ENCODE measurements at regions not wholly inside any gene's neighbourhood (a gene's known extent, or its start where the extent isn't known, plus 50 kb on each side); places are given as distances from the start of the nearest gene placed in this dataset.

DNA sequence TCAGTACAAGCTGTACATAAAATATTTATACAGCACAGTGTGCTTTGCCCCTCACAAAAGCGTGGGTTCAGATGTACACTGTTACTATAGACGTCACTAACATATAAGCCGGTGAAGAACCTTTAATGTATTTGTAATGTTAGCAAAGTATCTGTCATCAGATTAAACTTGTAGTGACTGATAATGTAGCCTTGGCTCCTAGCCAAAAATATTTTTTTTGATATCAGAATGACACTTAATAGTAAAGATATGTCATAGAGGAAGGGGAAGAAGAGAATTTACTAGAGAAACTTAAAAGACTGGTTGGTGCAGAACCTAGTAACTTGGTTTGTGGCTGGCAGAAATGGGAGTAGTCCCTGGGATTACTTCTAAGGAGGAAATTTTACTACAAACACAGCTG lies 258.7 kb upstream of the DMRT1 start:
- TF ChIP-seq POLR2A (IDR thresholded peaks at IDR 0.05) = no peak
- TF ChIP-seq, protein P1, sequence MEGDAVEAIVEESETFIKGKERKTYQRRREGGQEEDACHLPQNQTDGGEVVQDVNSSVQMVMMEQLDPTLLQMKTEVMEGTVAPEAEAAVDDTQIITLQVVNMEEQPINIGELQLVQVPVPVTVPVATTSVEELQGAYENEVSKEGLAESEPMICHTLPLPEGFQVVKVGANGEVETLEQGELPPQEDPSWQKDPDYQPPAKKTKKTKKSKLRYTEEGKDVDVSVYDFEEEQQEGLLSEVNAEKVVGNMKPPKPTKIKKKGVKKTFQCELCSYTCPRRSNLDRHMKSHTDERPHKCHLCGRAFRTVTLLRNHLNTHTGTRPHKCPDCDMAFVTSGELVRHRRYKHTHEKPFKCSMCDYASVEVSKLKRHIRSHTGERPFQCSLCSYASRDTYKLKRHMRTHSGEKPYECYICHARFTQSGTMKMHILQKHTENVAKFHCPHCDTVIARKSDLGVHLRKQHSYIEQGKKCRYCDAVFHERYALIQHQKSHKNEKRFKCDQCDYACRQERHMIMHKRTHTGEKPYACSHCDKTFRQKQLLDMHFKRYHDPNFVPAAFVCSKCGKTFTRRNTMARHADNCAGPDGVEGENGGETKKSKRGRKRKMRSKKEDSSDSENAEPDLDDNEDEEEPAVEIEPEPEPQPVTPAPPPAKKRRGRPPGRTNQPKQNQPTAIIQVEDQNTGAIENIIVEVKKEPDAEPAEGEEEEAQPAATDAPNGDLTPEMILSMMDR (IDR thresholded peaks at IDR 0.05) = no peak
- no peaks in the 10 kb centered on the region for H3K27me3 ChIP-seq
- H3K36me3 ChIP-seq = no peaks in the 10 kb centered on the region
- no peaks in the 10 kb centered on the region for H3K9me3 ChIP-seq
- no peak overlapping the region for H3K4me3 ChIP-seq
- no peaks in the 10 kb centered on the region for H3K4me1 ChIP-seq
- no peak for DNase-seq
- H3K27ac ChIP-seq = no peak overlapping the region
- intact Hi-C loops (cut with DNase I; ENCODE audit: low total_unique reads) = no loop called here

DNA sequence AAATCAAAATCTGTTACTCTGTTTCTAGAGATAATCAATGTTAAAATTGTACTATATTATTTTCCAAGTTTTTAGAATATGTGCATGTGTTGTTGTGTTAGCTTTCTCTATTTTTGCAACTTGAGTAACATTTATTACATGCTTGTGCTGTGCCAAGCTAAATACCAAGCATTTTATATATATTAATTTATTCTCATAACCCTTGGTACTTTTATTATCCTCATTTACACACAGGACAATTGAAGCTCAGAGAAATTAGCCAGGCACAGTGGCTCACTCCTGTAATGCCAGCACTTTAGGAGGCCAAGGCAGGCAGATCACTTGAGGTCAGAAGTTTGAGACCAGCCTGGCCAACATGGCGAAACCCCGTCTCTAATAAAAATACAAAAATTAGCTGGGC lies 254.0 kb upstream of the DMRT1 start:
- no peaks in the 10 kb centered on the region for H3K9me3 ChIP-seq
- no peak for TF ChIP-seq POLR2A (IDR thresholded peaks at IDR 0.05)
- TF ChIP-seq, protein P1 (IDR thresholded peaks at IDR 0.05) = no peak
- no peaks in the 10 kb centered on the region for H3K36me3 ChIP-seq
- no peaks in the 10 kb centered on the region for H3K27me3 ChIP-seq
- no peak overlapping the region for H3K27ac ChIP-seq
- intact Hi-C loops (cut with DNase I; ENCODE audit: low total_unique reads) = no loop called here
- peaks cover 4 to 12% of the 10 kb centered on the region in 2 donors for H3K4me1 ChIP-seq
- H3K4me3 ChIP-seq = no peak overlapping the region
- no peak for DNase-seq

DNA sequence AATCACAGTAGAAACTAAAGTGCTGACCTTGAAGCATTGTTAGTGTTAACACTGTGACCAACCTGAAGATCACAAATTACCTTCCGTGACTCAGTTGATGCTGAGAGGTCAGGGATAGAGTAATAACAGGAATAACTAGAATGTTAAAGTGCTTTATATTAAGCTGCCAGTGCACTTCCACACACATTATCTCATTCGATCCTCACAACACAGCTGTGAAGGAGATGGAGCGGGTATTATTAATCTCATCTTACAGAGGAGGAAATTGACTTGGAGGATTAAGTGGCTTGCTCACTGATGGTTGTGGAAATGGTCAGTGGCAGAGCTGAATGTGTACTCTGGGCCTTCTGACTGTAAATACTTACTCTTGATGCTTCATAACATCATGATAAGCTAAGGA lies 252.5 kb upstream of the DMRT1 start:
- intact Hi-C loops (cut with DNase I; ENCODE audit: low total_unique reads) = no loop called here
- no peaks in the 10 kb centered on the region for H3K9me3 ChIP-seq
- H3K4me3 ChIP-seq = no peak overlapping the region
- no peak for DNase-seq
- no peaks in the 10 kb centered on the region for H3K27me3 ChIP-seq
- H3K27ac ChIP-seq = peak overlapping the region in 1 of 2 donors; percentile 52
- no peak for TF ChIP-seq POLR2A (IDR thresholded peaks at IDR 0.05)
- TF ChIP-seq, protein P1 (IDR thresholded peaks at IDR 0.05) = no peak
- peaks cover 4 to 12% of the 10 kb centered on the region in 2 donors for H3K4me1 ChIP-seq
- no peaks in the 10 kb centered on the region for H3K36me3 ChIP-seq

DNA sequence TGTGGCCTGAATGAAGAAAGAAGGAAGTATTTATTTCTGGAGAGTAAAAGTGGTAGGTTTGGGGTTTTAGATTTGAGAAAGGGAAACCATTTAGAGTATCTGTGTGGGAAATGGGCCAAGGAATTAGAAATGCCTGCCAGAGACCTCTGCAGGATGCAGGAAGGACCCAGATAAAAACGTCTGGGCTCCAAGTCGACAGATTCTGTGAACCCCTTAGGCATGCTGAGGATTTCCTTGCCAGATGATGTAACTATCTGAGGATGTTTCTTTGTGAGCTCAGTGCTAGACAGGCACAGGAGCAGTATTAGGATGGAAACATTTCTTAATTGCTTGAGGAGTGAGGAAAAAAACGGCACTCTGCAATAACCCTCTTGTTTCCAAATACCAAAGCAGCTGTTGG lies 251.8 kb upstream of the DMRT1 start:
- no peak for TF ChIP-seq POLR2A (IDR thresholded peaks at IDR 0.05)
- TF ChIP-seq, protein P1 (IDR thresholded peaks at IDR 0.05) = no peak
- DNase-seq = peak; percentile 35 to 36
- no peak overlapping the region for H3K4me3 ChIP-seq
- intact Hi-C loops (cut with DNase I; ENCODE audit: low total_unique reads) = no loop called here
- peaks cover 4 to 12% of the 10 kb centered on the region in 2 donors for H3K4me1 ChIP-seq
- H3K27ac ChIP-seq = peak overlapping the region; percentile 45 to 52
- no peaks in the 10 kb centered on the region for H3K36me3 ChIP-seq
- H3K9me3 ChIP-seq = no peaks in the 10 kb centered on the region
- H3K27me3 ChIP-seq = no peaks in the 10 kb centered on the region

DNA sequence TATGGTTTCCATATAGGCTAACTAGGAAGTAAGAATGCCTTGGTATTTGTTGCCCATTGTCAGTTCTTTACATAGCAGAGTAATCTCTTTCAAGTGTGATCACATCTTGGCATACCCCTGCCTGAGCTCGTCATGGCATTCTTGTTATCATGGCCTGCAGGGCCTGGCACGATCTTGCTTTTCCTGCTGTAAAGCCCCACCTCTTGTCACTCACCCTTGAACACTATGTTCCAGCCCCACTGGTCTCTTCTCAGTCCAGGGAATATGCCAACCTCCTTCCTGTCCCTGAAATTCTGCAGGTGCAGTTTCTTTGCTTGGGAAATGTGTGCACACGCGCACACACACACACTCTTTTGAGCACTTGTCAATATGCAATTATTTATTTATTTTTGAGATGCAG lies 250.2 kb upstream of the DMRT1 start:
- TF ChIP-seq, protein P1 (IDR thresholded peaks at IDR 0.05) = no peak
- no peak for TF ChIP-seq POLR2A (IDR thresholded peaks at IDR 0.05)
- DNase-seq = no peak
- Histone ChIP-seq H3K4me1 (peaks cover 4 to 12% of the 10 kb centered on the region in 2 donors), H3K4me3 (no peak overlapping the region), H3K9me3 (no peaks in the 10 kb centered on the region), H3K27me3 (no peaks in the 10 kb centered on the region), H3K36me3 (no peaks in the 10 kb centered on the region), H3K27ac (no peak overlapping the region)
- intact Hi-C loops (cut with DNase I; ENCODE audit: low total_unique reads) = no loop called here
